GM04503 (cell line): ENCODE measurements at regions not wholly inside any gene's neighbourhood (a gene's known extent, or its start where the extent isn't known, plus 50 kb on each side); places are given as distances from the start of the nearest gene placed in this dataset.

Experiments used
- DNase-seq: peaks from one replicate; pipeline ENCODE4 v3.0.0-alpha.2; 2012; ENCODE audit warnings: low read depth

GRCh38 chr12:78599366-78599765 lies 265.2 kb upstream of the SYT1 start:
- DNase-seq = no peak

GRCh38 chr12:78600541-78600940 lies 264.0 kb upstream of the SYT1 start:
- no peak for DNase-seq

GRCh38 chr12:78611504-78611903 lies 253.1 kb upstream of the SYT1 start:
- DNase-seq = no peak

DNA sequence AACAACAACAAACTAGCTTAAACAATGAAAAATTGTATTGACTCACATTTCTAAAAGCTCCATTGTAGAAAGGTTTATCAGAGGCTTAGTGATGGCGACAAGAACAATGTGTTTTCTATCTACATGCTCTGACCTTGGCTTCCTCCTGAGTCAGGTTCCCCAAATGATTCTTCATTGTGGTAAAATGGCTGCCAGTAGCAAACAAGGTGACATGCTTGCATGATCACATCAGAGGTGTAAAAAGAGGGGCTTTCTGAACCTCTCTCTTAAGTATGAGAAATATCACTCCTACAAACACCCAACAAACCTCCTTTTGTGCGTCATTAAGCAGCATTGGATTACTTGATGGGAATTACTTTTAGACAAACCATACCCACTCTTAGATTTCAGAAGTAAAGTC lies 252.4 kb upstream of the SYT1 start:
- DNase-seq = no peak

DNA sequence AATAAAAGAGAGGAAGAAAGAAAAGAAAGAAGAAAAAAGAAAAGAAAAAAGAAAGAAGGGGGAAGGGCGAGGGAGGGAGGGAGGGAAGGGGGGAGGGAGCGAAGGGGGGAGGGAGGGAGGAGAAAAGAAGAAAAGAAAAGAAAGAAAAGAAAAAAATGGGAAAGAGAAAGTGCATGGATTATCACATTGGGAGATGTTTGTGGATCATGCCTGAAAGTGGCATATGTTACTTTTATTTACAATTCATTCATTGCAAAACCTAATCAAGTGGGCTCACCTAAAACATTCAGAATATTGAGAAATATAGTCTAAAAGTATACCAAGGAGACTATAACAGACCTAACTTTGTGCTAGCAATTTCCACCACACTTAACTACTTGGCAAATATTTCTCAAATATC lies 246.9 kb upstream of the SYT1 start:
- DNase-seq = no peak

- DNase-seq = no peak
Observed at GRCh38 chr12:78622529-78623195, 241.9 kb upstream of the SYT1 start.

DNA sequence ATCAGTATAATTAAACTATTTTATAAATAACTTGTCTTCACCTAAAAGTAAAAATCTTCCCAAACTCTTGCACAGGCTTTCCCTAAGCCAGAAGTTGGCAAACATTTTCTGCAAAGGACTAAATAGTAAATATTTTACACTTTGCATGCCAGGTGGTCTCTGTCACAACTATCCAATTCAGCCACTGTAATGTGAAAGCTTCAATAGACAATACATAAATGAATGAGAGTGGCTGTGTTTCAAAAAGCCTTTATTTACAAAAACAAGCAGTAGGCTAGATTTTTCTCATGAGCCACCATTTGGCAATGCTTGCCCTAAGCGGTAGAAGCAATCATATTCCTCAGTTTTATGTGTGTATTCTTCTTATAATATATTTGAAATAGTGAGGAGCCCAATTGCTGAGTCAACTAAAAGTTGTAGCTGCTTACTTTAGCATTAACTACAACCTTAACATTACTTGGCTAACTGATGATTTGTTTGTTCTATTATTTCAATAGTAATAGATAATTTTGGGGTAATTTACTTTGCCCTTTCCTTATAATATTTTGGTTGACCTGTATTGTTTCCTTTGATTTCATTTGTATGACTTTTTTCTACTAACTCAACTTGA lies 236.0 kb upstream of the SYT1 start:
- DNase-seq = no peak

DNA sequence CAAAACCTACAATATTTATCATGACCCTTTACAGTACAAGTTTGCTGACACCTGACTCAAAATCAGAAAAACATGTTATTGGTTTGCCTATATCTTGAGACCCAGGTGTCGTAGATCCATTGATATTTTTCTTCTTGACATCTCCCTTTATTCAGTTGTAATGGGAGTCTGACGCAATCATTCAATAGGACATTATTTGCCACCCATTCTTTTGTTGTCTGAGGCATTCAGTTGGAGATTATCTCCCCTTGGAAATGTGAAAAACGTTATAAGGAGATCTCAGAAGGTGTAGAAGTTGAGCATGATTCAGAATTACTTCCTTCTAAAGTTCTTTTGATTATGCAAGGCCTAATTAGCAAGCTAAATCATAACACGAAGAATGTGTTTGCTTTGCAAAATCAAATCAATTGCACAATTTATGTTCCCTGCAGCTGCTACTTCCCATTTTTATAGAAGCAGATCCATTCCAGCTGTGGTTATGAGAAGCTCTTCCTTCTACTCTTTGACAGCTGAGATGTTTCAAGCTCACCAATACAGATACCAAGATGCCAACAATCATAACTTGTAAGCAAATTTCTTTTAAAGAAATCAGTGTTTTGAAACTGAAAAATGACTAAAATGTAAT lies 228.2 kb upstream of the SYT1 start:
- DNase-seq = peak; percentile 13

DNA sequence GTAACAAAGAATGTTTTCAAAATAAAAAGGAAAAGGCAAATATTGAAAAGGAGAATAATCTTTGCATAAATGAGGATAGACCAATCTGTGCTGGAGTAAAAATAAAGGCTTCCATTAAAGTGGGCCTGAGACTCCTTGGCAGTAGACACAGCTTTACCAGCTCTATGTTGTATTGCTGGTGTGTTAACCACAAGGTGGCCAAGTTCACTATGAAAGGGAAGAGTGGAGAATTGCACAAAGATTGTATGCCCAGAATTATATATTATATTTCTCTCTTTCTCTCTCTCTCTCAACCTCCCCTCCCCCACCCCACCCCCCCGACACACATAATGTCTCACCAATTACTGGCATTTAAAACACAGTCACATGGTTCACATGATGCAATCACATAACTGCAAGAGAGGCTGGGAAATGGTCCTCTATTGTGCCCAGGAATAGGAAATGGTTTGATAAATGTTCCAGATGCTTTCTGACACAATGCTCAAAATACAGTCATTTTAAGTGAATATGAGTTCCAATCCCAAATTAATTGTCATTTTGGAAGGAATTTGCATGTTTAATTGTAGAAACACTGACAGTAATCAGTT lies 222.6 kb upstream of the SYT1 start:
- DNase-seq = no peak

- peak; percentile 3 for DNase-seq
Observed at GRCh38 chr12:78645956-78646355, 218.6 kb upstream of the SYT1 start.

- DNase-seq = no peak
Observed at GRCh38 chr12:78651755-78652154, 212.8 kb upstream of the SYT1 start.

GRCh38 chr12:78666584-78666983 lies 198.0 kb upstream of the SYT1 start:
- DNase-seq = no peak

DNA sequence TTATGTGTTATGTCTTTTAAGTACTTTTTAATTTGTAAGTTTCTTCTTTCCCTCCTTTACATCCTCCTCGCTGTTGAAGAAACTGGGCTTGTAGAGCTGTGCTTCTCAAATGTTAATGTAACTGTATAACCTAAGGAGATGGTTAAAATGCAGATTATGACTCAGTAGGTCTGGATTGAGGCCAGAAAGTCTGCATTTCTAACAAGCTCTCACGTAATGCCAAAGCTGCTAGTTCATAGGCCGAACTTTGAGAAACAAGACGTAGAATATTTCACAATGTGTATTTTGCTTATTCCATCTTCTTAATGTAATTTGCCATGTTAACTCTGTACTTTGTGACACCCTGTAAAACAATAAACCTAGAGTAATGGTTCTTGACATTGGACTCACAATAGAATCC lies 193.3 kb upstream of the SYT1 start:
- DNase-seq = no peak

DNA sequence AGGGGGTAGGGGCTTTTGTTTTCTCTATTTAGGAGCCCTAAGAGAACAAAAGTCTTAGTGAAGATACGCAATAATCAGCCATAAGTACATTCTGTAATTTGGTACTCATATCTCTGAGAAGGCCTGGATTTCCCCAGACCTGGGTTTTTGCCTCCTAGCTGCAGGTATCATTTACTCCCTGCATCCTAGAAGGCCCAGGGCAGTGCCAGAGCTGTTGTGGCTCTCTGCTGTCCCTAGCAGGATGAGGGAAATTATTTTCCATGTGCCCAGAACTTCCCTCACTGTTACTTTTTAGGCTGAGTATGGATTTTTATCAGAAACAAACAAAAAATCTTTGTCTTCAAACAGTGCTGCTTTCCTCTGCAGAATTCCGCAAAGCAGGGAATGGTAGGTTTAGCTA lies 192.5 kb upstream of the SYT1 start:
- DNase-seq = no peak

- no peak for DNase-seq
Observed at GRCh38 chr12:78674311-78675090, 190.1 kb upstream of the SYT1 start.

DNA sequence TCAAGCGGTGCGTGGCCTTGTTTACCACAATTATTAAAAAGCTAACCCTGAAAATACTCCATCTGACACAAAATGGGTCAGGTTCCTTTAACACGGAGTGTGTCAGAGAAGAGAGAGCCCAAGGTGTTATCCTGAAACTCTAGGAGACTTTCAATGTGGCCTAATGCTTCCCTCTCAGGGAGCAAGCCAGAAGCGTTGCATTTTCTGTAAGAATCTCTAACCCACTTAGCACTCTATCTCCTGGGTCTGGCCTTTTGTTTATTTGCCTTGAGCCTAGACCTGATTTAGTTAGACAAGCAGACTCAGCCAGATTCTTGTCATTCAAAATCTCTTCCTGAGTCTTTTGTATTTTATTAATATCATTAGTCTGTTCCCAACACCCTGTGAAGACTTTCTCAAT lies 184.0 kb upstream of the SYT1 start:
- DNase-seq = no peak

DNA sequence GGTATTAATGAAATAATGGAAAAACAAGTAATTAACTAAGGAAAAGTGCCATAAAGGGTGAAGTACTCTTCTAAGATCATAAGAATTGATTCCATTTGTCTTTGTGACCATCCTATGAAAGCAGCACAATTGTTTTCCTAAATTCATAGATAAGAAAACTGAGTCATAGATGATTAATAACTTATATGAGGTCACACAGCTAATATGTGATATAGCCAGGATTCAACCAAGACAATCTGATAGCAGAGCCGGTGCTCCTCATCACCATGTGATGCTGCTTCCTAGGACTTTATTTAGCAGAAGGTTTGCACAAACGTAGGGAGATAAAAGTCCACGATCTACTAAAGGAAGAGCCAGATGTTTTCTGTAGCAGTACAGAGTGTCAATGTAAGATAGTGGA lies 181.5 kb upstream of the SYT1 start:
- no peak for DNase-seq

- no peak for DNase-seq
Observed at GRCh38 chr12:78683626-78684025, 180.9 kb upstream of the SYT1 start.

- DNase-seq = no peak
Observed at GRCh38 chr12:78684419-78684818, 180.2 kb upstream of the SYT1 start.

GRCh38 chr12:78695749-78696148 lies 168.8 kb upstream of the SYT1 start:
- no peak for DNase-seq

- DNase-seq = no peak
Observed at GRCh38 chr12:78696267-78696666, 168.3 kb upstream of the SYT1 start.

DNA sequence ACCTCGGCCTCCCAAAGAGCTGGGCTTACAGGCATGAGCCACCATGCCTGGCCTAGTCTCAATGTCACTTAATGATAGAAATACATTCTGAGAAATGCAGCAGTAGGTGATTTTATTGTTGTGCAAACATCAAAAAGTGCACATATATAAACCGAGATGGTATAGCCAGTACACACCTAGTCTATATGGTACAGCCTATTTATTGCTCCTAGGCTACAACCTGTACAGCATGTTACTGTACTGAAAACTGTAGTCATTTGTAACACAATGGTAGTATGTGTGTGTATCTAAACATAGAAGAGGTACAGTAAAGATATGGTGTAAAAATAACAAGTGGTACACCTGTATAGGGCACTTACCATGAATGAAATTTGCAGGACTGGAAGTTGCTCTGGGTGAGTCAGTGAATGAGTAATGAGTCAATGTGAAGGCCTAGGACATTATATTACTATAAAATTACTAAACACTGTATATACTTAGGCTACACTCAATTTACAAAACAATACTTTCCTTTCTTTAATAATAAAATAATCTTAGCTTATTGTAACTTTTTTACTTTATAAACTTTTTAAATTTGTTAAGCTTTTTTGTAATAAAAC lies 166.7 kb upstream of the SYT1 start:
- DNase-seq = no peak
